ENCODE measurements at regions not wholly inside any gene's neighbourhood (a gene's known extent, or its start where the extent isn't known, plus 50 kb on each side); places are given as distances from the start of the nearest gene placed in this dataset.

- TF ChIP-seq POLR2A (IDR thresholded peaks at IDR 0.05) (no peak), CTCF (IDR thresholded peaks at IDR 0.05) (no peak), EP300 (IDR thresholded peaks at IDR 0.05; ENCODE audit: low read depth) (no peak), POLR2AphosphoS5 (IDR thresholded peaks at IDR 0.05) (no peak)
Observed at GRCh38 chr2:8452296-8452695, 229.6 kb upstream of the ID2 start.
